Esophagus mucosa (tissue), 1 donor: ENCODE measurements at regions not wholly inside any gene's neighbourhood (a gene's known extent, or its start where the extent isn't known, plus 50 kb on each side); places are given as distances from the start of the nearest gene placed in this dataset.

ENCODE experiments used
- ATAC-seq: fragments of 200-7000 bp; cut with Tn5 transposase; one replicate; pipeline ENCODE4 v1.9.1; 2020
- donor health status: DM: yes; HTN: yes; CAD: no.

DNA sequence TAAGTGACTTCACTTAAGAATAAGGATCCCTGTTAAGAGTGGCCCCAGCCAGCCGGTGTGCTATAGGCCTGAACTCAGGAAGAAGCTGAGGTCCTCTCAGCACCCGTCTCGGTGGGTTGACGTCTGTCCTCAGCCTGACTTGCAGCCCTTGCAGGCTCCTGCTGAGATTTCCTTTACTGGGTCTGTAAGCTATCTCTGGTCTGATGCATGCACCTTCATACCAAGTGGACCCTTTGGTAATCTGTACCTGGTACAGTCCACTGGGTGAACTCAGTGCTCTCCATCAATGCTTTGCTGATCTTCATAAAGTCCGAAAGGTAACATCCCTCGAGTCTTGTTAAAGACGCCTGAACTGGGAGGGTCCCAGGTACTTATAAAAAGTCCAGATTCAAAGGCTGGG, 212.0 kb upstream of the PPP2R3A start:
- ATAC-seq, result no peak

DNA sequence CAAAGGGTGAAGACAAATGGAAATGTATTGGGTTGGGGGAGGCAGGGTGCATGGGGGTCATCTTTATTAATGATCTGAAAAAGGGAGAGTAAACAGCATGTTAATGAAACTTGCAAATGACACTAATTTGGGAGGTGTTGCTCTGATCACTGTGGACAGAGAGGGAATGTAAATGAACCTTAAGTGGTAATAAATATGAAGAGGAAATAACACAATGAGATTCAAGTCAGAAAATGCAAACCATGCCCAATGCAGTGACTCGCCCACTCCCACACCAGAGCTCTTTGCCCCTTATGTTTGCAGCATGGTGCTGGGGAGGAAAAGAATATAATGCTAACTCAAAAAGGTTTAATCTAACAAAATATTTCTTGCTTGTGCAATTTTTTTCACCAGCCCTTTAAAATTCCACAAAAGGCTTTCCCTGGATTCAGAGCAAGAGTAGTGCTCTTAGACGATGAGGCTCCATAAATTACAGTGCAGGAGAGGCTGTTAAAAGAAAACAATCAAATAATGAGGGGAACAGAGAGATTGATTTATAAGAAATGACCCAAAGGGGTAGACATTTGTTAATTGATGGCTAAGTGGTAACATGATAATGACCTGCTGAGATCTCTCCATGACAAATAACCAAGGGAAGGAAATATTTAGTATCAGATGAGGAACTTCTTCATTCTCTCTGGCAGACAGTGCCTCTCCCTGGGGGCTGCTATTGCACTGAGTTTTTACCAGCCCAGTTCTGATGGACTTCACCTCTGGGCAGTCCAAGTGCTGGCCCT, 210.0 kb upstream of the PPP2R3A start:
- no peak for ATAC-seq

DNA sequence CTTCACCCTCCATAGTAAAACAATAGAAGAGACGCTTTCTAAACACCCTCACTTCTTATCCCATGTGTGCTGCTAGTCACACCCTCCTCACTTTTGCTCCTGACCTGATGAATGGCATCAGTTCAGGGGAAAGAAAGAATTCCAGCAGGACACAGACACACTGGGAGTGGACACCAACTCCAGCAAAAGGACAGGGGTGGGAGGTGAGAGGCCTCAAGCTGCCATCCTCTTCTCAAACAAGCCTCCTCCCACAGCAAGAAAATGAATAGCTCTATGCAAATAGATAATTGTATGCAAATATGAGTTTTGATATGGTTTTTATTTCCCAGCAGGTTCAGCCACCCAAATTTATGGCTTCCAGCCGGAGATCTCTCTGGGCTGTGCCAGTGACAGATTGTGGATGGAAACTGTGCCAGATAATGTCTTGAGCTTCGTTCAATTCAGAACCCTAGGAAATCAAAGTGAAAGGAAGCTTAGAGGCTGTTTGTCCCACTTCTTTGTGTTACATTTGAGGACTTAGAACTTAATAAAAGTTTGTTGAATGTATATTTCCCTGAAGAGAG, 209.3 kb upstream of the PPP2R3A start:
- ATAC-seq, result no peak

DNA sequence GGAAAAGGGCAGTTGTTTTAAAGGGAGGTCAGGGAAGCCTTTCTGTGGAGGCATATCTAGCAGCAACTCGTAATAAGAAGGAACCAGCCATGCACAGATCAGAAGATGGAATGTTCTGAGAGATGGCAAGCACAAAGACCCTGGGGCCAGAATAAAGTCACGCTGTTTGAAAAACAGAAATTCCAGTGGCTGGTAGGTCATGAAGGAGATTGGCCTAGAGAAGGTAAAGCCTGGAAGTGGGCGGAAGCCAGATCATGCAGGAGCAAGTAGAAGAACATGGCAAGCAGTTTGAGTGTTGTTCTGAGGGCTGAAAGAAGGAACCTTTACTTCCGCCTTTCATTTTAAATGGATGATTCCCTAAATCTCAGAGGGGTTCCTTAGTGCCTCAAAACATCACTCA, 208.1 kb upstream of the PPP2R3A start:
- no peak for ATAC-seq

DNA sequence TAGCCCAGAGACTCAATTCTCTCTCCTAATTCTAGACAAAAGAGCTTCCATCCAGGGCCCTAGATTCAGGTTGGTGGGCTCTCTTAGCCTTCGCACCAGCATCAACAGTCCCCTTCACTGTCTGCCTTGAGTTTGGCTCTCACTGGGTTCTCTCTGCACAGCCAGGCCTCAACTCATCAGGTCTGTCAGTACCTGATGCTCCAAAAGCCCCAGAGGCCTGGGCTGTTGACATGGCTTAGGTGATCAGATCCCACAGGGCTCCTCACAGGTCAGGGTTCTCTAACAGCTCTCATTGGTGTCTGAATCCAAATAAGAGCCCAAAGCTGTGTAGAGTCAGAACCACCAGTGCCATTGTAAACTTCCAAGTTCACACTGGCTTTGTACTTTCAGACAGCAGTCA, 206.6 kb upstream of the PPP2R3A start:
- ATAC-seq, result no peak

DNA sequence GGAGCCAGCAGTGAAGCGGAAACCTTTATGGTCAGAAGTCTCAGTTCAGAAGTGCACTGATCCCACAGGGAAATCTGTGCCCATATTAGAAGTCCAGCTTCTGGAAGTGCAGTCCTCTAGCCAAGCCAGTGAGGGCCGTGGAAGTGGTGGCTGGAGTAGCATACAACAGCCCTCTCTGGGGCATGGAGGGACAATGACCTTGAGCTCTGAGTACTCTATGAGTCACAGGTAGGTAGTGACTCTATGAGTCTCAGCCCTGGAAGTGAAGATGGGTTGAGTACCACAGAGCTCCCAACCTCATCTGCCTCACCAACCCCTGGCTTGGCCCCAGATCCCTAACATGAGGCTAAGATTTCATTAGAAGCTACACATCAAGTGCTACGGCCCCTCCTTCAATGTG, 205.9 kb upstream of the PPP2R3A start:
- ATAC-seq, result no peak

DNA sequence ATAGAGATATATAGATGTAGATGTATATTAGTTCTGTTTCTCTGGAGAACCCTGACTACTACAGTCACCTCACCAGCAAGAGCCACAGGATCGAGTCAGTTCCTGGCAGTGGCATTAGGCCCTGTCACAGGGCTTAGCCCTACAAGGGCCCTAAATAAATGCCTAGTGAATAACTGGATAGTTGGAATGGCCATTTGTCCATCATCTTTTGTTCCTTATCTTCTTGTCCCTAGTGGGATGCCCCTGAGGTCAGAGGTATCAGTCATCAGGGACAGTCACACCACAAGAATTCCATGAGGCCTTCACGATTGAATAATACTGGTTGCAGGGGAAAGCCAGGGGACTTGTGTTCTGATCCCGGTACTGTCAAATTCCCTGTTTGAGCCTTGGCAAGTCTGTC, 204.9 kb upstream of the PPP2R3A start:
- ATAC-seq, result no peak

DNA sequence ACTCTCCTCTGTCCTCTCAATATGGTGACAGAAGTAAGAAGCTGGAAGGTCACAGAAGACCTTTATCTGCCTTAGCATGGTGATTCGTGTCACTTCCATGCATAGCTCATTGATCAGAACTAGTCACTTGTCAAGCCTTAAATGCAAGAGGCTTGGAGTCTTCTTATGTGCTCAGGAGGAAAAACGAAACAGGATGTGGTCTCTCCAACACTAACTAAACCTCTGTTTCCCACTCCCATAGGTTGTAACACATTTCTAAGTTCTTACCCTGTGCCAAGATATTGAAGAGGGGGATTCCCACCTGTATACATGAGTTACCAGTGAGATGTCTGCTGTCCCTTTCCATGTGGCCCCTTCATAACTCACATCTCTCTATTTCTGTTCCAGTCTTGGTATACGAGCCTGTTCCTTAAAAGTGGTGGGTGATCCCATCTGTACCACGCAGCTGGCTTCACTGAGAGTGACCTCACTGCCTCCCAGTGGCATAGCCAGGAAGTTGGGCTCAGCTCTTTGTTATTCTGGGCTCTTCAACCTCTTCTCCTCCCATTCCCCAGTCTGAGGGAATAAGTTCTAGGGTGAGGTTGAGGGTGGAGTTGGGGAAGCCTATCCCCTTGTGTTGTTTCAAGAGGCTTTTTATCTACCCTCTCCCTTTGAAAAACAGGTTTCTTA, 203.2 kb upstream of the PPP2R3A start:
- no peak for ATAC-seq

DNA sequence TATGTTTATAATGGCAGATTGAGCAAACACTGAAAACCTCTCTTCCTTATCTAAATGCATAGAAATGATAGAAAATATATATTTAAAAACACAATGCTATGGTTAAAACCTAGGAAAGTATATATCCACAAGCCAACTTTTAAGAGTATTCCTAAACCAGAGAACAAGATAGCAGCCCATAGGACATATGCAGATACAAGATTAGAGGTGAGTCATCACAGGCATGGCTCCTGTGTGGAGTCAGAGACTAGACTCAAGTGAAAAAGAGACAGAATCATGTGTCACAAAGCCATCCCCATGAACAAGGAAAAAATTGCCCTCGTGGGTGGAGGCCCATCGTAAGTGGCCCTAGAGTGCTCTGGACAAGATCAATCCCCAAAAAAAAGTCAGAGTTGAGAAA, 199.4 kb upstream of the PPP2R3A start:
- no peak for ATAC-seq

DNA sequence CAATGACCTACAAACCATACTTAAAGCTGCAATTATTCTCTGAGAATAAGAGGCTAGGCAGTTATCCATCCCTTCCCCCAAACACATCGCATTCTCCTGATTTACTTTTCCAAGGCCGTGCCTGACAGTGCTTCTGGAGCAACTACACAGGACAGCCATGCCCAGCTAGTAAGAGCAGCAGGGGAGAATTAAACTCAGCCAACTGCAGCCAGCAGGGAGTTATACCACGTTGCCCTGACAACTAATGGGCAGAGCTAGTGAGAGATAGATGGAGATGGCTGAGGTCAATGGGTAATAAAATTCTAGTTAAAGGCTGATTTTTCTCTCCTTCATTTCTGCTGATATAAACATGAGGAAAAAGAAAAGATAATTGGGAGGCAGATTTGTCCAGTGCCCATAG, 193.8 kb upstream of the PPP2R3A start:
- no peak for ATAC-seq

DNA sequence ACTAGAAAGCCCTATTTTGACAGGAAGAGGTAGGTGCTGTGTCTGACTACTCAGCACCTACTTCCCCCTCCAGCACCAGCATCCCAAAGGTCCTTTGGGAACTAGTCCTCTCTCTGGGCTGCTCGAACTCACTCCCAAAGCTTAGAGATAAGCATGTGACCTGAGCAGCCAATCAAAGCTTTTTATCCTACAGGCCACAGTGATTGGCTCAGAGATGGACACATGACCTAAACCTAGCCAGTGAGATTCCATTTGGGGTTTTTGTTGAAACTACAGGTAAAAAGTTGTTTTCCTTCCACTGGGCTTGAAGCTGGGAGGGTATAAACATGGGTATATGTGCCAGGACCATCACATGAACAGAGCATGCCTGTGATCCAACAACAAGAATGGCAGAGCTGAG, 186.5 kb upstream of the PPP2R3A start:
- ATAC-seq, result no peak

DNA sequence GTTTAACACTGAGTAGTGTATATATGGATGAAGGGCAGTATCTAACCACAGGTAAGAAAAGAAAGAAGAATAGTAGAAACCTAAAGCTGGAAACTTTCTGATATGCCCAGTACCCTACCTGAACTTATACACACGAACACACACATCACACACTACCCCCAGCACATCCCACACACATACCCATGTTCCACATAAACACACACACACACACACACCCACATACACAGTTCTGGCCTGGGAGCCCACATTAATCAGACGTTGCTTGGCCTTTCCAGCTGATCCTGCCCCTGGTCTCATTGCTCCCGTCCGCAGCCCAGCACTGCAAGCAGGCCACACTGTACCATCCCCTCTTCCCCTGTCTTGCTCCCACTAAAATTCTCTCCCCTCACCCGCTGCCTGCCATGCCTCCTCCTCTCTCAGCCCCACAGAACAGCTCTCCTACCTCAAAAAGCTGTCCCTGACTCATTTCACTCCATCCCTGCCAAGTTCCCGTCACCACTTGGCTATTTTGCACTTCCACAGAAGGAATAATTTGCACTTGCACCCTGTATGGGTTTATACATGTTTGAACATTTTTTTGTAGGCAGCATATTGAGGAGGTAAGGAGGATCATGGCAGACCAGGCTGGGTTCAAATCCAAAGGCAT, 185.8 kb upstream of the PPP2R3A start:
- no peak for ATAC-seq

DNA sequence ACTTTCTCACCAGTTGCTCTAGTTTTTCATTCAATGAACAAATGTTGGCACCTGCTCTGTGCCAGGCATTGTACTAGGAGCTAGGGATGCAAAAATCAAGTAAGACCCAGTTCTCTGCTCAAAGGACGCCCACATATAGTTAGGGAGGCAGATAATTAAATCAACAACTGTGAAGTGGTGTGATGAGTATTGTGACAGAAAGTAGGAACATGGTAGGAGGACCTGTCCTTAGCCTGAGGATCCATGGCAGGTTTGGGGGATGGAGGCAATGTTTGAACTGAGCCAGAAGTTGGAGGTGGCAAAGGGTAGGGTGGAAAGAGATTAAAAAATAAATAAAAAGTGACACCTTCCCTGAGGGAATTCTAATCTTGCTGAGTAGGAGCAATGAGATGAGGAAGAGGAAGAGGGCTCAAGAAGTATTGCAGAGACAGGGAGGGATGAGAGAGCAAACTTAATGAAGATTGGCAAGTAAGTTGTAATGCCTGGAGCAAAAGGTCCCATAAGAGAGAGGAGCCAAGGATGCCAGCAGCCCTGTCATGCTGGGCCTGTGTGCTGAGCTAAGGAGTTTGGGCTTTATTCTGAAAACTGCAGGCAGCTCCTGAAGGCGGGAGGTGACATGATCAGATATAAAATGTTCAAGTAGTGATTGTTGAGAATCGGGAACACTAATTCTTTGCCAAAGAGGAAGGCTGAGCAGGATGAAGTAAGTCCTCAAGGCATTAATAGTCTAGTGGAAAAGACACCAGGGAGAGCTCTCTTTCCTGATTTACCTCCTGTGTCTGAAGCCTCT, 184.3 kb upstream of the PPP2R3A start:
- no peak for ATAC-seq

DNA sequence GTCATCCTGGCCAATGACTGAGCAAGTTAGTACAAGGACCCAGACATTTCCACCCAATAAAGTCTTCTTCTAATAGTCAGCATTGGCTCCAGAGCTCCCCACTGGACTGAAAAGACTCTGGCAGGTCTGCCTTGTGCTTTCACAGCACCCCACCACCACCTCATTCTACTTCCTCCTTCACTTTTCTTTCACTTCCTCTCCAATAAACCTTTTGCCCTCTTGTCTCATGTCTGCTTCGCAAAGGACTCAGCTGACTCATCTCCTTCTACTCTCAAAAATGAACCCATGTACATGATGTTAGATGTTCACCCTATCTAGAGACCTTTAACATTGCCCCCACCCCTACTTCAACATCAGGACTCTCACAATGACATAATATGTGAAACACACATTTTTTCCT, 181.0 kb upstream of the PPP2R3A start:
- no peak for ATAC-seq

DNA sequence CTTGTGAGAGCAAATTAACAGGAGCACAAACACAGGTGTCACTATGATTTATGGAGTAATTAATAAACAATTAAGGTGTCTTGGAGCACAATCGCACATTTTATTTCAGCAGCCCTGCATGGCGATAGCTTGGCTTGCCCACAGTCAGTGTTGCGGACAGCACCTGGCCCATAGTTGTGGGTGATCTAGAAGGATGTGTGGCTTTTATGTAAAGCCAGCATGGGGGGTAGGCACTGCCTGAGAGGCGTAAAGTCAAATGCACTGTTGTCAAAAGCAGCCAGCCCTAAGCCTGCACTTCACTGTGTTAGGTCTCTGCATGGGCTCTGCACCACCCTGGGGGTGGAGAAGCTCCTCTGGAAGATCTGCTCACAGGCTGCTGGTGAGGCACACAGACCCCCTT, 177.4 kb upstream of the PPP2R3A start:
- no peak for ATAC-seq

DNA sequence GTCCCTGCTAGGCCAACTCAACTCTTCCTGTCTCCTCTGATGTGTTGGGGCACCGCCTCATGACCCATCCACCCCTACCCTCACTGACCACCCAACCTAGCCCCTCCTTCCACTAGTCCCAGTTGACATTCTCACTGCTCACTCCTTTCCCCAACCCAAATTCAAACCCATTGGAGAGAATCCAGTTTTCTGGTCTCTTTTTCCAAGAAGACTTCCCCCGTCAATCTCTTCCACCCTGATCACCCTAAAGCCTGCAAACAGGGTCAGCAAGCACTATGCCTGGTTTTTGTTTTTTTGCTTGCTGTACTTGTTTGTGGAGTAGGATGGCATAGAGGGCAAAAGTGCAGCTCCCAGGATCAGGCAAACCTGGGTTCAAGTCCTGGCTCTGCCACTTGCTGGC, 176.6 kb upstream of the PPP2R3A start:
- ATAC-seq, result no peak

DNA sequence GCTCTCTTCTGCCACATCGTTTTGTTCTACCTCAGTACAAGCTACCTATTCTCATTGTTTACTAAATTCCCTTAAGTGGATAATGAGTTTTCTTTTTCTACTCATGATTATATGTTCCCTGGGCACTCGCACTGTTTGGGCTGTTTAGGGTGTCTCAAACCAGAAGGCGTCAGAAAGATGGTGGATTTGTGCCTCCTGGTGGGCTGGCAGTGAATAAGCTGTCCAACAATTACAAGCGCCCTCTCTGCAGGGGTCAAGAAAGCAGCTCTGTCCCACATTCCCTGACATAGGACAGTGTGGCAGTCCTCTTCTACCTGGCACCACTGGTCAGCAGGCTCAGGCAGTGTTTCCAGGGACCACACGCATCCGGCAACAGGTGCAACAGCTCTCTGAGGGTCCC, 173.4 kb upstream of the PPP2R3A start:
- no peak for ATAC-seq

DNA sequence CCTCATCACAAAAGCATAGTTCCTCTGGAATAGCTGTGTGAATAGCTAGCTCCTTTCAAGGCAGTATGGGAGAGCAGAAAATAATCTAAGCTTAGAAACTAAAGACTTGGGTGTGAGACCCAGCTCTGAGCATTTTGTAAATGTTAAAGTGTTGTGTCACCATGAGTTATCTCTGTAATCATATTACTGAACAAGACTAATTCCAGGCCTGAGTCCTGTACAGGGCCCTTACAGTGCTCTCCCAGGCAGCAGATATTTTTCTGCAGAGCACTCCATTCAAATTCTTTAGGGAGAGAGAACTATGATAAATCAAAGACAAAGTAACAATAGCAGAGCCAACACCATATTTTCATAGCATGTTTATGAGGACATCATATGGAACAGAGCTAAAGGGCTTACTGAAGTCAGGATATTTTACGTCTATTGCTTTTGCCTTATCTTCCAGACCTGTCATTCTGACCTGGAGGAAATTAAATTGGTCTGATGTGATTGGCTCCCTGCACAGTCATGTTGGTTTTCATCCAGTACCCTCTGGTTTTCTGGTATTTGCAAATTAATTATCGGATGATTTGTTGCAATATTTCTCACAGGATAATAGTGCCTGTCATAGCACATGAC, 172.6 kb upstream of the PPP2R3A start:
- no peak for ATAC-seq

DNA sequence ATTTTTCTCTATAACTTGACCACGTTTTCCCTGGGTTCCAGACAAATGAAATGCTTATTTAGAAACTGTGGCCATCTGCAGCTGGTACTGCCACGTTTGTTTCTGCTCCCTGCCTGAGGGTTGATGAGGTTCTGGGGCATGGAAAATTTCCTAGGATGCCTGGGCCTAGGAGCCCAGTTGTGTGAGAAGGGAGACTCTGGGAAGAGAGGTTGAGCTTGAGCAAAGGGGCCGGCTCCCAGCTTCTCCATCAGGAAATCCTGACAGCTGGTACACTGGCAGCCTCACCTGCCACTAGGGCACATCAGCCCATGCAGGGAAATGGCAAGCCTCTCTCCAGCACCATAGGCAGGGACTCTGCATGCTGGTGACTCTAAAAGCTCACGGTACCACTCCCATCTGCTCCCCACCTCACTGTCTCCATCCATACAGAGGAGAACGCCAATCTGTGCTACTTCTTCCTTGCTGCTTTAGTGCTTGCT, 165.4 kb upstream of the PPP2R3A start:
- ATAC-seq, result no peak

DNA sequence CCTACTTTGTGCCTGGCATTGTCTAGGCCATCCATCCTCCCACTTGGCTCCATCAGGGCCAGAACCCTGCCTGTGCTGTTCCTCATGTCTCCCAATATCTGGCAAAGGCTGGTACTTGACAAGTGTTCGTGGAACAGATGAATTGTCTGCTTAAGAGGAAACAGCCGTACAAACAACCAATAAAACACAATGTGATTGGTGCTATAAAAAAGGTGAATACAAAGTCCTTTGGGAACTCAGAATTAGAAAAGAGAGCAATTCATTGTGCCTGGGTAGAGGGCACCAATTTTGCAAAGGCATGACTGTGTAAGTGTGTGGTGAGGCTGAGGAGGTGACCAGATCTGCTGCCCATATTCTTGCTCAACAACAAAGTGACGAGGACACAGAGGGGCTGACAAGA, 164.5 kb upstream of the PPP2R3A start:
- no peak for ATAC-seq

DNA sequence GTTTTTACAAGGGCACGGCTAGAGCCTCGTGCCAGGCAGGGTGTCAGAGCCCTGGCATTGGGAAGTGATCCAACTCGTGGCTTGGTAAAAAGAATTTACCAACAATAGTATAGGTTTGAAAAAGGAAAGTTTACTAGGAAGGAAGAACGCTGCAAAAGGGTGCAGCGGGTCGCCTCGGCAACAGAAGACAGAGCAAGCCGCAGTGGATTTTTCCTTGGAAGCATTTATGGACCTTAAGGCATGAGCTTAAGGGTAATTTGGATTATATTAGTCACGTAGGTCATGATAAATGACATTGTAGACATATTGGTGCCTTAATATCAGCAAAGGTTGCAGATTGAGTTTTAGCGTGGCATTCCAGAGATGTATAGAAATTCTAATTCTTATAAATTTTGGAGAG, 163.4 kb upstream of the PPP2R3A start:
- no peak for ATAC-seq

DNA sequence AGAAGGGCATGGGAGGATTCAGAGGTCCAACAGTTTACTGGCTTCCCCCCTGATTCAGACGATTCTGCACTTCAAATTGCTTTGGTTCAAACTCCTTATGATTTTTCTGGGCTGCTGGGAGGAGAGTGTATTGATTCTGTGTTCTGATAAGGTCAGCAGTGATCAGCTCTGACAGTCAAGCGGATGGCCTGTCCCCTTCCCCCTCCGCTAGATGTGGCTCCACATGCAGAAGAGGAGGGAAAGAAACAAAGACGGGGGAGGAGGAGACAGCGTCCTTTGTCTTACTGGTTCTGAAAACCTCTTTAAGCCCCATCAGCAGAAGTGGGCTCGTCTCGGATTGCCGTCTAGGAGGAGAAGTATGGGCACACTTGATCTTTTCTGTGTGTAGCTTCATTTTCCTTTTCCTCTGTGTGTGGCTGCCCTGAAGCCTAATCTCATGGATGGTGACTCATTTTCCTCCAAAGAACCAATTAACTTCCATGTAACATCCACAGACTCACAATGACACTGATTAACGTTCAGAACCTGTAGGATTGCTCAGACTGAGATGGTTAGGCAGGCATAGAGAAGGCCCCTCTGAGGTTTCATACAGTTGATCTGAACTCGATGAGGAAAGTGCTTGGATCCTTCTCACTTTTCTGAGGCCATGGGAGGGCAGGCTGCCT, 162.4 kb upstream of the PPP2R3A start:
- no peak for ATAC-seq
